Fibroblast of lung (primary cell): ENCODE measurements at regions not wholly inside any gene's neighbourhood (a gene's known extent, or its start where the extent isn't known, plus 50 kb on each side); places are given as distances from the start of the nearest gene placed in this dataset.
"Not testable (repeated sequence)": the region's sequence is repeated elsewhere in the genome, so short reads cannot be mapped to it uniquely, and the experiment has no call there.

ENCODE experiments used
- DNase-seq, 2 donors: peaks; one replicate each; pipeline versions ENCODE4 v3.0.0 to v3.0.0-alpha.2; 2010; ENCODE audit warnings: low read depth in 2 of 2
- H2AFZ ChIP-seq: 2 replicates; pipeline ENCODE4 v1.5.1; 2012; ENCODE audit warnings: low read length, control low read depth, inconsistent platforms
- H3K27ac ChIP-seq: 2 replicates; pipeline ENCODE4 v1.5.1; 2011; ENCODE audit warnings: low read length, control low read depth; ENCODE audit not compliant: insufficient read depth
- H3K27me3 ChIP-seq: 2 replicates; pipeline ENCODE4 v1.5.1; 2011; ENCODE audit warnings: mild to moderate bottlenecking, low read length; ENCODE audit not compliant: control insufficient read depth, insufficient read depth
- H3K36me3 ChIP-seq: 2 replicates; pipeline ENCODE4 v1.5.1; 2011; ENCODE audit warnings: low read length; ENCODE audit not compliant: control insufficient read depth, insufficient read depth
- H3K4me1 ChIP-seq: 2 replicates; pipeline ENCODE4 v1.5.1; 2011; ENCODE audit warnings: low read length; ENCODE audit not compliant: control insufficient read depth, insufficient read depth; ENCODE audit errors: extremely low read depth
- H3K4me2 ChIP-seq: 2 replicates; pipeline ENCODE4 v1.5.1; 2011; ENCODE audit warnings: low read length, control low read depth; ENCODE audit not compliant: insufficient read depth; ENCODE audit errors: extremely low read depth
- H3K4me3 ChIP-seq, 4 experiments: fragments of 200-600 bp in 1 of 4; sonication (generic) in 1 of 4; replicated peaks in 1 of 4; 2 replicates each; pipeline ENCODE4 v1.5.1; 2011 to 2016; ENCODE audit warnings: low read length in 4 of 4, low read depth in 3 of 4, mild to moderate bottlenecking in 3 of 4, control low read depth in 2 of 4, inconsistent platforms in 1 of 4, mixed read lengths in 1 of 4; ENCODE audit not compliant: insufficient read depth in 1 of 4; ENCODE audit errors: control extremely low read depth in 1 of 4
- H3K79me2 ChIP-seq: 2 replicates; pipeline ENCODE4 v1.5.1; 2012; ENCODE audit warnings: mild to moderate bottlenecking, low read length, inconsistent platforms; ENCODE audit not compliant: control insufficient read depth, insufficient read depth
- H3K9ac ChIP-seq: 2 replicates; pipeline ENCODE4 v1.5.1; 2011; ENCODE audit warnings: mild to moderate bottlenecking, low read length, control low read depth; ENCODE audit not compliant: insufficient read depth
- H3K9me3 ChIP-seq: 2 replicates; pipeline ENCODE4 v1.5.1; 2012; ENCODE audit warnings: low read depth, low read length; ENCODE audit not compliant: control insufficient read depth, insufficient read depth
- H4K20me1 ChIP-seq: 2 replicates; pipeline ENCODE4 v1.5.1; 2011; ENCODE audit warnings: low read length; ENCODE audit not compliant: control insufficient read depth, insufficient read depth; ENCODE audit errors: extremely low read depth
- CTCF ChIP-seq, 2 donors: IDR thresholded peaks in 1 of 2; conservative IDR thresholded peaks in 1 of 2; 1 replicate in 1 of 2; 2 replicates in 1 of 2; pipeline ENCODE4 v1.5.1; 2011 to 2012; ENCODE audit warnings: low read length in 2 of 2, control low read depth in 1 of 2, inconsistent platforms in 1 of 2, low read depth in 1 of 2, mild to moderate bottlenecking in 1 of 2
- EZH2 ChIP-seq: IDR thresholded peaks from 2 replicates; pipeline ENCODE4 v1.5.1; 2012; ENCODE audit warnings: low read length, control low read depth, mild to moderate bottlenecking; ENCODE audit errors: missing control alignments

- Histone ChIP-seq H3K4me2 (no peak overlapping the region), H3K9ac (no peak overlapping the region), H3K79me2 (no peaks in the 10 kb centered on the region), H3K27me3 (no peaks in the 10 kb centered on the region), H3K9me3 (no peaks in the 10 kb centered on the region), H3K4me1 (no peaks in the 10 kb centered on the region), H3K27ac (no peak overlapping the region), H3K36me3 (no peaks in the 10 kb centered on the region), H3K4me3 (no peak overlapping the region), H2AFZ (no peak overlapping the region), H4K20me1 (no peaks in the 10 kb centered on the region)
- no peak for DNase-seq
- no peak for TF ChIP-seq CTCF (conservative IDR thresholded peaks at IDR 0.05 in 1 of 2, IDR thresholded peaks at IDR 0.05 in 1 of 2; ENCODE audit: low read depth in 1 of 2, low read length in 2 of 2)
- TF ChIP-seq EZH2 = no peak
Measured at GRCh38 chr7:138395763-138396162, 64.3 kb upstream of the TRIM24 start.

- no peak for DNase-seq
- H3K27ac ChIP-seq = no peak overlapping the region
- no peak overlapping the region for H3K4me2 ChIP-seq
- H3K36me3 ChIP-seq = no peaks in the 10 kb centered on the region
- H3K9me3 ChIP-seq = no peaks in the 10 kb centered on the region
- H3K79me2 ChIP-seq = no peaks in the 10 kb centered on the region
- H3K4me1 ChIP-seq = no peaks in the 10 kb centered on the region
- H3K4me3 ChIP-seq = no peak overlapping the region
- H2AFZ ChIP-seq = no peak overlapping the region
- no peaks in the 10 kb centered on the region for H4K20me1 ChIP-seq
- no peak for TF ChIP-seq CTCF (conservative IDR thresholded peaks at IDR 0.05 in 1 of 2, IDR thresholded peaks at IDR 0.05 in 1 of 2; ENCODE audit: low read depth in 1 of 2, low read length in 2 of 2)
- no peak for TF ChIP-seq EZH2
- no peak overlapping the region for H3K9ac ChIP-seq
- no peaks in the 10 kb centered on the region for H3K27me3 ChIP-seq
Measured at GRCh38 chr7:138396251-138397070, 63.6 kb upstream of the TRIM24 start.

GRCh38 chr7:138397071-138397433 is 63.0 kb upstream of the TRIM24 start:
- DNase-seq, H2AFZ ChIP-seq, H3K79me2 ChIP-seq, H3K9me3 ChIP-seq, H3K9ac ChIP-seq, H3K27ac ChIP-seq, H3K4me2 ChIP-seq, H3K4me1 ChIP-seq, H4K20me1 ChIP-seq, H3K36me3 ChIP-seq, H3K4me3 ChIP-seq, H3K27me3 ChIP-seq: not testable (repeated sequence)
